Hepatocyte (in vitro differentiated cells): ENCODE measurements at regions not wholly inside any gene's neighbourhood (a gene's known extent, or its start where the extent isn't known, plus 50 kb on each side); places are given as distances from the start of the nearest gene placed in this dataset.

Source experiments
- DNase-seq: peaks from one replicate; pipeline ENCODE4 v3.0.0-alpha.2; 2016; ENCODE audit warnings: low spot score
- H2AFZ ChIP-seq: fragments of 200-600 bp; sonication (generic); 2 replicates; pipeline ENCODE4 v1.6.0; 2016; ENCODE audit warnings: antibody characterized with exemption, mild to moderate bottlenecking
- H3K27ac ChIP-seq: fragments of 200-600 bp; sonication (generic); 2 replicates; pipeline ENCODE4 v1.5.1; 2016; ENCODE audit warnings: mild to moderate bottlenecking
- H3K27me3 ChIP-seq: fragments of 200-600 bp; sonication (generic); 2 replicates; pipeline ENCODE4 v1.6.1; 2016
- H3K36me3 ChIP-seq: fragments of 200-600 bp; sonication (generic); replicated peaks from 2 replicates; pipeline ENCODE4 v1.5.1; 2016; ENCODE audit warnings: low read depth; ENCODE audit not compliant: insufficient read depth
- H3K4me1 ChIP-seq: fragments of 200-600 bp; sonication (generic); 2 replicates; pipeline ENCODE4 v1.5.1; 2016; ENCODE audit warnings: mild to moderate bottlenecking, moderate library complexity; ENCODE audit not compliant: insufficient read depth
- H3K4me2 ChIP-seq: fragments of 200-600 bp; sonication (generic); 2 replicates; pipeline ENCODE4 v1.6.0; 2016
- H3K4me3 ChIP-seq: fragments of 200-600 bp; sonication (generic); 2 replicates; pipeline ENCODE4 v1.5.1; 2016; ENCODE audit warnings: mild to moderate bottlenecking
- H3K79me2 ChIP-seq: fragments of 200-600 bp; sonication (generic); 2 replicates; pipeline ENCODE4 v1.6.0; 2017; ENCODE audit warnings: mild to moderate bottlenecking
- H3K9me2 ChIP-seq: fragments of 200-600 bp; sonication (generic); replicated peaks from 2 replicates; pipeline ENCODE4 v1.6.0; 2017; ENCODE audit warnings: mild to moderate bottlenecking; ENCODE audit not compliant: insufficient read depth
- H3K9me3 ChIP-seq: fragments of 200-600 bp; sonication (generic); 2 replicates; pipeline ENCODE4 v1.5.1; 2016; ENCODE audit warnings: low read depth, mild to moderate bottlenecking
- H4K20me1 ChIP-seq: fragments of 200-600 bp; sonication (generic); 2 replicates; pipeline ENCODE4 v1.6.0; 2016; ENCODE audit warnings: mild to moderate bottlenecking; ENCODE audit not compliant: insufficient read depth, poor library complexity, severe bottlenecking
- CTCF ChIP-seq: fragments of 200-600 bp; sonication (generic); IDR thresholded peaks from 2 replicates; pipeline ENCODE4 v1.5.1; 2016; ENCODE audit warnings: antibody characterized with exemption, mild to moderate bottlenecking; ENCODE audit not compliant: poor library complexity
- EZH2 ChIP-seq: fragments of 200-600 bp; sonication (generic); IDR thresholded peaks from 2 replicates; pipeline ENCODE4 v1.6.1; 2016; ENCODE audit warnings: antibody characterized with exemption, mild to moderate bottlenecking, borderline replicate concordance
- EZH2phosphoT487 ChIP-seq: fragments of 200-600 bp; sonication (generic); IDR thresholded peaks from one replicate; pipeline ENCODE4 v1.6.1; 2018; ENCODE audit warnings: antibody characterized with exemption, mild to moderate bottlenecking, low read depth, moderate library complexity; ENCODE audit not compliant: unreplicated experiment, severe bottlenecking
- WGBS: methylation state at CpG from one replicate; pipeline ENCODE4 v1.1.6; 2016; ENCODE audit warnings: low lambda C conversion rate; ENCODE audit errors: missing lambda C conversion rate; 5-methylcytosine and 5-hydroxymethylcytosine counted together

- Histone ChIP-seq H3K36me3 (no peaks in the 10 kb centered on the region), H3K4me1 (no peaks in the 10 kb centered on the region), H3K4me2 (no peak overlapping the region), H3K27me3 (no peaks in the 10 kb centered on the region), H3K4me3 (no peak overlapping the region), H3K79me2 (no peaks in the 10 kb centered on the region), H3K27ac (no peak overlapping the region), H3K9me3 (no peaks in the 10 kb centered on the region), H4K20me1 (no peaks in the 10 kb centered on the region), H2AFZ (no peak overlapping the region), H3K9me2 (no peaks in the 10 kb centered on the region)
- WGBS, result 71% methylated on average over 3 of the region's 3 CpGs
- DNase-seq, result peak; percentile 44
- no peak for TF ChIP-seq EZH2
- no peak for TF ChIP-seq CTCF
- TF ChIP-seq EZH2phosphoT487, result no peak
Observed at GRCh38 chr20:41717483-41717882, 99.3 kb upstream of the CHD6 start.

- no peak overlapping the region for H3K27ac ChIP-seq
- no peaks in the 10 kb centered on the region for H3K27me3 ChIP-seq
- TF ChIP-seq CTCF, result no peak
- TF ChIP-seq EZH2phosphoT487, result no peak
- TF ChIP-seq EZH2, result no peak
- DNase-seq, result no peak
- H3K36me3 ChIP-seq, result no peaks in the 10 kb centered on the region
- H3K9me3 ChIP-seq, result no peaks in the 10 kb centered on the region
- no peak overlapping the region for H2AFZ ChIP-seq
- H3K4me1 ChIP-seq, result no peaks in the 10 kb centered on the region
- H4K20me1 ChIP-seq, result no peaks in the 10 kb centered on the region
- no peaks in the 10 kb centered on the region for H3K9me2 ChIP-seq
- H3K79me2 ChIP-seq, result no peaks in the 10 kb centered on the region
- H3K4me3 ChIP-seq, result no peak overlapping the region
- no peak overlapping the region for H3K4me2 ChIP-seq
Observed at GRCh38 chr20:41716911-41717310, 98.7 kb upstream of the CHD6 start.

- no peak overlapping the region for H2AFZ ChIP-seq
- no peak overlapping the region for H3K27ac ChIP-seq
- H3K9me3 ChIP-seq, result no peaks in the 10 kb centered on the region
- H3K36me3 ChIP-seq, result no peaks in the 10 kb centered on the region
- H3K4me1 ChIP-seq, result no peaks in the 10 kb centered on the region
- H3K4me2 ChIP-seq, result no peak overlapping the region
- H3K9me2 ChIP-seq, result no peaks in the 10 kb centered on the region
- H3K27me3 ChIP-seq, result no peaks in the 10 kb centered on the region
- no peak for DNase-seq
- TF ChIP-seq EZH2 (no peak), CTCF (no peak), EZH2phosphoT487 (no peak)
- H3K79me2 ChIP-seq, result no peaks in the 10 kb centered on the region
- H4K20me1 ChIP-seq, result no peaks in the 10 kb centered on the region
- WGBS, result 68% methylated on average over 3 of the region's 3 CpGs
- H3K4me3 ChIP-seq, result no peak overlapping the region
Observed at GRCh38 chr20:41716436-41716835, 98.3 kb upstream of the CHD6 start.

GRCh38 chr20:41715526-41715925, 97.3 kb upstream of the CHD6 start:
- DNase-seq, result no peak
- H2AFZ ChIP-seq, result no peak overlapping the region
- TF ChIP-seq CTCF (no peak), EZH2 (no peak), EZH2phosphoT487 (no peak)
- 41% methylated on average over 1 of the region's 1 CpG for WGBS
- no peaks in the 10 kb centered on the region for H3K27me3 ChIP-seq
- H3K27ac ChIP-seq, result no peak overlapping the region
- H3K4me1 ChIP-seq, result no peaks in the 10 kb centered on the region
- no peaks in the 10 kb centered on the region for H3K9me2 ChIP-seq
- H3K79me2 ChIP-seq, result no peaks in the 10 kb centered on the region
- H3K9me3 ChIP-seq, result no peaks in the 10 kb centered on the region
- H3K36me3 ChIP-seq, result no peaks in the 10 kb centered on the region
- H3K4me2 ChIP-seq, result no peak overlapping the region
- no peak overlapping the region for H3K4me3 ChIP-seq
- no peaks in the 10 kb centered on the region for H4K20me1 ChIP-seq
